Activated T-cell treated with anti-CD3 and anti-CD28 coated beads, Interleukin-2, amount 50 U/mL, for 1 hour (primary cell): ENCODE measurements at regions not wholly inside any gene's neighbourhood (a gene's known extent, or its start where the extent isn't known, plus 50 kb on each side); places are given as distances from the start of the nearest gene placed in this dataset.

Experiments
- DNase-seq: peaks from one replicate; pipeline ENCODE4 v3.0.0-alpha.2; 2020

DNA sequence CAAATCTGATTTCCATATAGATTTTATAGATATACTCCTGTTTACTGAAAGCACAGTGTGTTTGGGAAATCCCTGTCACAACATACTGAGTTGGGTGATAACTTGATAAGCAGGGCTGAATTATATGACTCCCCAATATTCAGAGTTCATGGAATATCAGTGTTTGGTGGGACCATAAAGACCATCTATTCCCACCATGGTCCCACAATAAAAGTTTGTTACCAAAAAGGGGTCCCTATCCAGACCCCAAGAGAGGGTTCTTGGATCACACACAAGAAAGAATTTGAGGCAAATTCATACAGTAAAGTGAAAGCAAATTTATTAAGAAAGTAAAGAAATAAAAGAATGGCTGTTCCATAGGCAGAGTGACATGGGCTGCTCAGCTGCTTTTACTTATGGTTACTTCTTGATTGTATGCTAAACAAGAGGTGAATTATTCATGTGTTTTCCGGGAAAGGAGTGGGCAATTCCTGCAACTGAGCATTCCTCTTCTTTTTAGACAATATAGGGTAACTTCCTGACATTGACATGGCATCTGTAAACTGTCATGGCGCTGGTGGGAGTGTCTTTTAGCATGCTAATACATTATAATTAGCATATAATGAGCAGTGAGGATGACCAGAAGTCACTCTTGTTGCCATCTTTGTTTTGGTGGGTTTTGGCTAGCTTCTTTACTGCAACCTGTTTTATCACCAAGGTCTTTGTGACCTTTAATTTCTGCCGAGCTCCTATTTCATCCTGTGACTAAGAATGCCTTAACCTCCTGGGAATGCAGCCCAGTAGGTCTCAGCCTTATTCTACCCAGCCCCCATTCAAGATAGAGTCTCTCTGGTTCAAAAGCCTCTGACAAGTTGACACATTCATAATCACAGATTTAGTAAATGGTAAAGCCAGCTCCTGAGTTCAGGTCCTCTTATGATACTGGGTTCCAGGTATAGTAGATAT lies 240.6 kb upstream of the PDGFD start:
- DNase-seq: no peak

DNA sequence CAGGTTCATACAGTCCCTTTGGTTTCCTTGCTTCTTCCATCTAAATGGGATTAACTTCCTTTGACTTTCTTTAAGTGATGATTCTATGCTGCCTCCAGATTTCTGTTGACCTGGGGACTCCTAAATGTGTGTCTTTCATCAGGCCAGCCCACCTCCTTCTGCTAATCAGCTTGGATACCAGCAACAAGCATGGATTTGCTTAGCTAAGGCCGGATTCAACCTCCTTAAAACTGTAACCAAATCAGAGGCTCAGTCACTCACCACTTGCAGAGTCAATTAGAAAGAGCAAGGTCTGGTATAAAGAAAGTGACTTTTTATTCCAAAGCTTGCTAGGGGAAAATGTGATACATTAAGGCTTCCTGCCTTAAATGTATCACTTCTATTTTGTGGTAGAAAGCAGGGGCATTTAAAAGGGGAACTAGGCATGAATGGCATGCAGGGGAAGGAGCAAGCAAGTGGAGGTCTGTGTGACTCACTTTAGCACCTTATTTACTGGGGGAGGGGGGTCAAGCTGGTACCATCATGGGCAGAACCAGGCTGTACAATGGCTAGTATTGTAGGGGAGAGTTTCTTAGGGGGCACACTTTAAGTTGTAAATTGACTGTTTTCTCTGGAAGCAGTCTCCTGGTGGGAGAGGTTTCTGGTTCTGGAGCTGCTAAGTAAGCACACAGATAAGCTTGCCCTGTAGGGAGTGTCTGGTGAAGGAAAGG lies 239.0 kb upstream of the PDGFD start:
- DNase-seq: no peak

DNA sequence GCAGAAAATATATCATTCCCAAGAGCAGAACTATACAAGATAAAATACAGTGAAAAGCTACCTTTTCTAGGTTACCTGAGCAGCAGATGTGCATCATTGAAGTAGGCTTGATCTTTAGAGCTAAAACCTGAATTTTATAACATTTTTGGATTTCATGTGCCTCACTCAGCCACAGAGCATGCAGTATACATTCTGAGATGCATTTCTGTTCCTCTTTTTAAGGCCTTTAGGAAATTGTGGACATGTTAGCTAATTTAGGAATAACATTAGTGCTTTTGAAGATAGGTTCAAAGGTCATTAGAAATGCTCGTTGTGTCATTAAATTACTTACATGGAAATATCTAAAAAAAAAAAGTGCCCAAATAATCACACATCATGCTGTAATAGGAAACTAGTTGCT lies 230.6 kb upstream of the PDGFD start:
- no peak for DNase-seq

DNA sequence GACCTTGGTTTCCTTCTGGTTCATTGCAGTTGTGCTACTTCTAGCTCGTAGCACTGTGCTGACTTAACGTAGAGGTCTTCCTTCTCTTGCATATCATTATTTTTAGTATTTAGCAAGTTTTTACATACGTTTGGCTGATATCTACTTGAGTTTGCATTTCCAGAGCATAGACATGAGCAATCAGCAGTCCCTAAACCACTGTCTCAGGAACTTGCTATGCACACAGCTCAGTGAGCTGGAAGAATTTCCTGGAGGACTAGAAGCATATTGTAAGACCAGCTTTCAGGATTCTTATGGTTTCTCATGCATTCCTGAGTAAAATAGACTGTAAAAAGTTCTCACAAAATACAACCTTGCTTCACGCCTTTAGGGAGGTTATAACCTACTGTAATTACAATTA lies 226.7 kb upstream of the PDGFD start:
- no peak for DNase-seq

DNA sequence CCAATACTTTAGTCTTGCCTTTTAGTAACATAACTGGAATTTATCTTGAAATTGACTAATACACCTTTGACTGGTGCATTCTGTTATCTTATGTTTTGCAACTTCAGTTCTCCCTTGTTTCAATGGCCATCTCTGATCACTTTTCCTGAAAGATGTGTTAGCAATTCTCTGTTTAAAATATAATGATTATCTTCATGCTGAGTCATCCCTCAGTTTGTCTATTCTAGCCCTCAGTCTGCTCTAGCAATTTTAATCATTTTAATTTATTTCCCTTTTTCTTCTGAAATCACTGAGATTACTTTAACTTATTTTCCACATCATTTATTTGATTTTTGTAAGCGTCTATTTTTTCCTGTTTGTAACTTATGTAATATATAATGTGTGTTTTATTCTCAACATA lies 221.9 kb upstream of the PDGFD start:
- DNase-seq: no peak

DNA sequence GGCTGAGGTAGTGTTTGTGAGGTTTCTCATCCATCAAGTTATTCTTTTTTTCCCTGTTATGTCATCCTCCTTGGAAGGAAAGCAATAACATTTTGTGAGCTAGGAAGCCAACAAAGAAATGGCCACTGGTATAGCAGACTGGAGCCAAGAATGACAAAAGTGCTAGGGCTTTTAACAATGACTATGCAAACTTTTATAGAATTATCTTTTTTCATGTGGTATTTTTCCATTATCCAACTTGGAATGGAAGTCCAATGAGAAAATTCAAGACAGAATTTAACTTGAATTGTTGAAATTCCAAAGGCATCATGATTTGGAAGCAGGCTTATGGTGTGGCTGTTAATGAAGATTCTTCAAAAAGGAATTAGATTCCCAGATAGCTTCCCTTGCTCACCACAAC lies 216.4 kb upstream of the PDGFD start:
- DNase-seq: no peak

DNA sequence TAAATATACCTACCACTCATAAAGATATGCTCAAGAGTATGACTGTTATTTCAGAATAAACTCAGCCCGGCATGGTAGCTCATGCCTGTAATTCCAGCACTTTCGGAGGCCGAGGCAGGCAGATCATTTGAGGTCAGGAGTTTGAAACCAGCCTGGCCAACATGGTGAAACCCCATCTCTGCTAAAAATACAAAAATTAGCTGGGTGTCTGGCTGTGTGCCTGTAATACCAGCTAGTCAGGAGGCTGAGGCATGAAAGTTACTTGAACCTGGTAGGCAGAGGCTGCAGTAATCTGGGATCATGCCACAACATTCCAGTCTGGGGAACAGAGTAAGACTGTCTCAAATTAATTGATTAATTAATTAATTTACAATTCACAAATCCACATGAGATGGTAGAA lies 208.2 kb upstream of the PDGFD start:
- no peak for DNase-seq

DNA sequence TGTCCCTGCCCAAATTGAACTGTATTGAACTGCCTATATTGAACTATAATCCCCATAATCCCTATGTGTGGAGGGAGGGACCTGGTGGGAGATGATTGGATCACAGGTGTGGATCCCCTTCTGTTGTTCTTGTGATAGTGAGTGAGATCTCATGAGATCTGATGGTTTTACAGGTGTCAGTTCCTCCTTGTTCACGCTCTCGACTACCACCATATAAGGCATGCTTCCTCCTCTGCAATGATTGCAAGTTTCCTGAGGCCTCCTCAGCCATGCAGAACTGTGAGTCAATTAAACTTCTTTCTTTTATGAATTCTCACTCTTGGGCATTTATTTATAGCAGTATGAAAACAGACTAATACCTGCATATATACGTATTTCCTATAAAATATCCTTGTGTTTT lies 206.5 kb upstream of the PDGFD start:
- no peak for DNase-seq

DNA sequence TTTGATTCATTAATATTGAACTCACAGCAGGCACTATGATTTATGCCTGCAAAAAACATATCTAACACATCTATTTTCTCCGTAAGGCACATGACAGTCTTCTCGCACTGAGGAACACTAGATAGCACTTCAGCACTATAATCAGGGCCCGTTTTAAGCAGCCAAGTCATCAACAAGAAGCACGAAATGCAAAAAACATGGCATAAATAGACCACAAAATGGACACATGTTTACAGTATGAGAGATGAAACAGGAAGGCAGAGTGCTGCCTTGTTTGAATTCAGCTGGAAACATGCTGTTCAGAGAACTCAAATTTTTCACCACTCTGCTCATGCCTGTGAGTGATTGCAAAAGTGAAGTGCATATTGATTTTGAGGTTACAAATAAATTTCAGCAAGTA lies 205.8 kb upstream of the PDGFD start:
- no peak for DNase-seq

DNA sequence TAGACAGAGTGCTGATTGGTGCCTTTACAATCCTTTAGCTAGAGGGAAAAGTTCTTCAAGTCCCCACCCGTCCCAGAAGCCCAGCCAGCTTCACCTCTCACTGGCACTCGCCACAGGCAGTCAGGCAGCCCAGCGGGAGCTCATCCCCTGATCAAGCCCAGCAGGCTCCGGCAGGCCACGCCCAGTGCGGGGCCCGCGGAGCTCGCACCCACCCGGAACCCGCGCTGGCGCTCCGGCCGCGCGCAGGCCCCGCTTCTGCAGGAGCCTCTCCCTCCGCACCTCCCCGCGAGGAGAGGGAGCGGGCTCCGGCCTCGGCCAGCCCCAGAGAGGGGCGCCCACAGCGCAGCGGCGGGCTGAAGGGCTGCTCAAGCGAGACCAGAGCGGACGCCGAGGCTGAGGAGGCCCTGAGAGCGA lies 202.4 kb upstream of the PDGFD start:
- no peak for DNase-seq

DNA sequence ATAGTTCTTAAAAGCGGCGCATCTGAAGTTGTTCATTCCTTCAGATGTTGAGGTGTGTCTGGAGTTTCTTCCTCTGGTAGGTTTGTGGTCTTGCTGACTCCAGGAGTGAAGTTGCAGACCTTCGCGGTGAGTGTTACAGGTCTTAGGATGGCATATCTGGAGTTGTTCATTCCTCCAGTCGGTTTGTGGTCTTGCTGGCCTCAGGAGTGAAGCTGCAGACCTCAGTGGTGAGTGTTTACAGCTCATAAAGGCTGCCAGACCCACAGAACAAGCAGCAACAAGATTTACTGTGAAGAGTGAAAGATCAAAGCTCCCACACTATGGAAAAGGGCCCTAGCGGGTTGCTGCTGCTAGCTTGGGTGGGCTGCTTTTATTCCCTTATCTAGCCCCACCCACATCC lies 201.7 kb upstream of the PDGFD start:
- no peak for DNase-seq

DNA sequence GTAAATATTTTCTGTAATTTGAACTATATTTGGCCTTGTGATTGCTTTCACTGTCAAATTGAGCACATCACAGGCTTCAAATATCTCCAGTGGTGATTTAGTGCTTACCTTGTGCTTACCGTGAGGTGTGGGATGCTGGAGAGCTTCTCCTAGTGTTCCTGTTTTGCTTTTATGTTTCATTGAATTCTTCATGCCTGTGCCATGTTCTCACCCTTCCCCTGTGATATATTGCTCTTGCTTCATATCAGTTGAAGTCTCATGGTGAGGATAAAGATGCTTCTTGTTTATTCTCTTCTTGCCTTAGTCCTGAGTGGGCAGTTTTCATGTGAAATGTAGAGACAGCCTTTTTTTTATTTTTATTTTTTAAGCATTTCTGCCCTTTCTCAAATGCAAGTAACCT lies 198.0 kb upstream of the PDGFD start:
- DNase-seq: no peak

DNA sequence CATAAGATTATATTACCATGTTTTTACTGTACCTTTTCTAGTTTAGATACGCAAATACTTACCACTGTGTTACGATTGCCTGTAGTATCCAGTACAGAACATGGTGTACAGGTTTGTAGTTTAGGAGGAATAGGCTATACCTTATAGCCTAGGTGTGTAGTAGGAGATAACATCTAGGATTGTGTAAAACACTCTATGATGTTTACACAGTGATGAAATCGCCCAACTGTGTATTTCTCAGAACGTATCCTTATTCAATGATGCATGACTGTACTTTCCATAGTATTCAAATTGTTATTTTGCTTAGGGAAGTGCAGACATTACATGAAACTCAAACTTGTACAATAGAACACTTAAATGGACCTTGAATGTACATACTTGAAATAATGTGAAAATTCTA lies 188.1 kb upstream of the PDGFD start:
- no peak for DNase-seq

DNA sequence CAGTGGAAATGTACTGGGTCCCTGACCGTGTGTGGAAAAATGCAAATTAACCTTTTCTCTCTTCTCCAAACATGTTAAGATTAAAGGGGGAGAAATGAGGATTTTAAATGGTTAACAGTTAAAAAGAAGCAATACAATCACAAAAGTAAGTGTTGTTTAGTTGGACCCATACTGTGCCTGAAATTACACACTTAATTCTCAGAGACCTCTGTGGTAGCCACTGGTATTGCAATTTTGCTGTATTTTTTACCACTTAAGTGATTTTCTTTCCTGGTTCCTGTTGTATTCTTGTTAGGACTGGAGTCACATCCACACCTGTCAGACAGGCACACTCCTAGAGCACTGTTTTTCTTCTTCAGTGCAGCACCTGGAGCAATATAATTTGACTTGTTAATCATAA lies 179.6 kb upstream of the PDGFD start:
- no peak for DNase-seq

DNA sequence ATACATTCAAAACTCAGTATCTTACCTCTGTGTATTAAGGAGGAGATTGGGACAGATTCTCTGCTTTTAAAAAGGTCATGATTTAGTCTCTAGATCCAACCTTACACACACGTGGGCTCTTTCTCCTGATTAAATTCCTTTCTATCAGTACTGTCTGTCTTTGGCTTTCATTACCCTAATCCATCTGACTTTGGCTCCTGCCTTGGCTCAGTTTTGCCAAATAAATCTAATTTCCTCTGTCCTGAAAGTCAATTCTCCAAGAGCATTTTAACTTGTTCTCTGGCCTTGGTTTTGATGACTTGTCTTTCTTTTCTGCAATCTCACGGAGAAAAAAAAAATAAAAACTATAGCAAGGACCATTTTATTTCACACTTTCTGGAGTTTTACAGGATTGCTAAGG lies 176.6 kb upstream of the PDGFD start:
- no peak for DNase-seq

DNA sequence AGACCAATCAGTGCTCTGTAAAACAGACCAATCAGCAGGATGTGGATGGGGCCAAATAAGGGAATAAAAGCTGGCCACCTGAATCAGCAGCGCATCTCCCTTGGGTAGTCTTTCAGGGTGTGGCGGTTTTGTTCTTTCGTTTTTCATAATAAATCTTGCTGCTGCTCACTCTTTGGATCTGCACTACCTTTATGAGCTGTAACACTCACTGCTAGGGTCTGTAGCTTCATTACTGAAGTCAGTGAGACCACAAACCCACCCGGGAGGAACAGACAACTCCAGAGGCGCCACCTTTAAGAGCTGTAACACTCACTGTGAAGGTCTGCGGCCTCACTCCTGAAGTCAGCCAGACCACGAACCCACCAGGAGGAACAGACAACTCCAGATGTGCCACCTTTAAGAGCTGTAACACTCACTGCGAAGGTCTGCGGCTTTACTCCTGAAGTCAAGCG lies 175.5 kb upstream of the PDGFD start:
- DNase-seq: no peak

DNA sequence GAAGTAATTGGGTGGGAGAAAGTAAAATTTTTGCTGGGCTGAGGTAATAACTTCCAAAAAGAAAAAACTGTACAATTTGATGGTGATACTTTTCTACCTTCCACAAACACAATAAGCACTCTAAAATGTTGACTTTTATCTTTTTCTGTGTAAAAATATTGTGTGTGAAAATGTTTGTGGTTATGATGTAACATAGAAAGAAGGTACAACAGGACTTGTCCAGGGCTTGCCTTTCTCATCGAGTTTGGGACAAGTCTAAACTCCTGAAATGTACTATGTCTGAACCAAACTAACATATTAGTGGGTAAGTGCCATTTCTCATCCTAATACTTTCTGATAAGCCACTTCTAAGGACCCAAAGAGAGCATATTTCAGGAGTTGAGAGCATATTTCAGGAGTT lies 174.2 kb upstream of the PDGFD start:
- DNase-seq: no peak

DNA sequence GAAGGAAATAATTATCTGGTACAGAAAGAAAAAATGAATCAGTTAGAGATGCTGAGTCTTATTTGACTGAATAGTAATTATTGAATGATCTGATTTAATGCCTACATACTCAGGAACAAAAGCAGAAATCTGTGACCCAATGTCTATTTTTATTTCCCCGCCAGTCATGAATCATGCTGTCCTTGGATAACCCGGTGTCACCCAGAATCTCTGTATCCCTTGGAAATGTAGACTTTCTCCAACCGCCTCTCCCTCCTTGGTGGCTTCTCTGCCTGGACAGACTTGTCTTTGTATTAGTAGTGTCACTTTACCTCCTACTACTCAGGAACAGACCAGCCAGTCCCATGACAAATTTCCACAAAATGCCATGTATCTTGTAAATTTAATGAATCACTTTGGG lies 173.3 kb upstream of the PDGFD start:
- no peak for DNase-seq

DNA sequence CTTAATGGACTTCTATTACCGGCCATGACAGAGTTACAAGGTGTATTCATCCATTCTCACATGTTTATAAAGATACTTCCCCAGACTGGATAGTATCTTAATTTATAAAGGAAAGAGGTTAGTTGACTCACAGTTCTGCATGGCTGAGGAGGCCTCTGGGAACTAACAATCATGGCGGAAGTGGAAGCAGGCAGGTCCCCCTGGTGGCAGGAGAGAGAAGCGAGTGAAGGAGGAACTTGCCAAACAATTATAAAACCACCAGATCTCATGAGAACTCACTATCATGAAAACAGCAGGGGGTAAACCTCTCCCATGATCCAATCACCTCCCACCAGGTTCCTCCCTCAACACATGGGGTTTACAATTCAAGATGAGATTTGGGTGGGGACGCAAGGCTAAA lies 170.0 kb upstream of the PDGFD start:
- no peak for DNase-seq

DNA sequence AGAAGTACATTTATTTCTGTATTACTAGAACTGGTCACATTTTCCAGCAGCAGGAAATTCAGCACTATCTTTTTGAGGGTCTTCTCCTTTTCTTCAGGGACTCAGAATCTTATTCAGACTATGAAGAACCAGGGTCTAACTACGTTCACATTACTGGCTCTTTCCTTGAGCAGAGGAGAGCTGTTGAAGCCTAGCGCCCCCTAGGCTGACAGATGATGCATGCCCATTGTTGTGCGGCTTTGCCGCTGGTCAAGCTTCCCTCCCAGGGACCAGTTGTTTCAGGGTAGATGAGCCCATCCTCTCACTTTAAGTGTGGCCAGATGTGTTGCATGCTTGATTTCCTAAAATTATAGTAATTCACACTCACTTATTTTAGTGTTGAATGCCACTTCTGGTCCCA lies 168.2 kb upstream of the PDGFD start:
- DNase-seq: no peak

DNA sequence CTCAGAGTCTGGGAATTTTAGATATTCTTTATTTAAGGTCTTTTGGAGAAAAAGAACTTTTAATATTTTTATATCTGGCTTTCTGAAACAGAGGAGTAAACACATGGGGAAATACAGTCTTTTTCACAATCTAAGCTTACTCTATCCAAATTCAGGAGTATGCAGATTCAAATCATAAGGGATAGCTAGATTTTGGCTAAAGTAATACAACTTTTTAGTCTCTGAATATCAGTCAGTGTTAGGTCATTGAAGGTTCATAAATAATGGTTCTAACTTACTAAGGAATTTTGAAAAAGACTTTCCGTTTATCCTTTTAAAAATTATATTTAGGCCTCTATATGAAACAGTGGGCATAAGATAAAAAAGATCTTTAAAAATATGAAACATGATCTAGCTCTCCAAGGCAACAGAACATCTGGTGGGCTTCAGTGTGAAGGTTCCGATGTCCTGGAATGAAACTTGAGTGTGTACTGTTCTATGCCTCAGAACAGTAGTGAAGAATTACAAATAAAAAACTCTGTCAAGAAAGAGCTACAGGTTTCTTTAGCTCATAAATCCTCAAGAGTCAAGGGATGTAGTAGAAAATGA lies 165.2 kb upstream of the PDGFD start:
- DNase-seq: no peak

DNA sequence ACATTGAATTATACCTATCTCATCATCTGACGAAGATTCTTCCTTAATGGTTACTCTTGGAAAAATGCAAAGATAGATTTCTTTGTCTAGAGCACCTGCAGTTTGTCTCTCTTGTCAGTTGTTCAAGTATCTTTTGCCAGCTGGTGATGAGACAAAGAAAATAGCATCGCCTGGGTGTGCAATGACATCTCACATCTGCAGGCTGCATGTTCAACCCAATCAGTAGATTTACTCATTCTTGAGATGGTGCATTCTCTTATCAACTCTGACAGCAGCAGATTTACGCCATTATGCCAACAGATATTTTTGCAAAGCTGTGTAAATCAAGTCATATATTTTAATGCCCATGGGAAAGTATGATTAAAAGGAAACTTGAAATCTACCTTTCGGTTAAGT lies 164.6 kb upstream of the PDGFD start:
- DNase-seq: no peak

DNA sequence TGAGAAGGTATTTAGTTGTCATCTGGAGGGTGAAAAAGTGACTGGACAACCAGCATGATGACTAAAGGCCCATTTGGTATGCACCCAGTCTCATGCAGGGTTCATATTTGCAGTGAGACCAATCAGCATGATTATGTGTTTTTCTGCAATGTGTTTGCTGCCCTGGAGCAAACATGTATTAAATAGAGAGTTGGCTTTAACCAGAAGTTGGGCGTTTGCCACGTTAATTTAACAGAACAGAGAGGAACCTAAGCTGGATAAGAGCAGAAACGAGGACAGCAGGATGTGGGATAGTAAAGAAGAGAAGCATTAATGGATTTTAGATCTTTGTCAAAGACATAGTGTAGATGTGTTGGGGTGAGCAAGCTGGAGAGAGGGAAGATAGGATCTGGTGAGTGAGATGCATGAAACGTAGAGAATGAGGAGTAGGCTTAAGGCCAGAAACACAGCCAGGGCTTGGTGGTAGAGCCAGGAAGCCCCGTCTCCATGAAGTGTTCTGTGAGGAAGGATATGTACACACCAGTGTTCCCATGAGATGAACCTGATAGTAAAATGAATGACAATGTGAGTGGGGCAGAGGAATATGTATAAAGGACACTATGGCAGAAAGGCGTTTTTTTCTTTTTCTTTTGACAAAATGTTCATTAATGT lies 164.0 kb upstream of the PDGFD start:
- no peak for DNase-seq

DNA sequence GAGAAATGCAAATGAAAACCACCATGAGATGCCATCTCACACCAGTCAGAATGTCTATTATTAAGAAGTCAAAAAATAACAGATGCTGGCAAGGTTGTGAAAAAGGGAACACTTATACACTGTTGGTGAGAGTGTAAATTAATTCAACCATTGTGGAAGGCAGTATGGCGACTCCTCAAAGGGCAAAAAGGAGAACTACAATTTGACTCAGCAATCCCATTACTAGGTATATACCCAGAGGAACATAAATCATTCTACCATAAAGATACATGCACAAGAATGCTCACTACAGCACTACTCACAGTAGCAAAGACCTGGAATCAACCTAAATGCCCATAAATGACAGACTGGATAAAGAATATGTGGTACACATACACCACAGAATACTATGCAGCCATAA lies 161.1 kb upstream of the PDGFD start:
- DNase-seq: no peak
